ENCODE measurements at regions not wholly inside any gene's neighbourhood (a gene's known extent, or its start where the extent isn't known, plus 50 kb on each side); places are given as distances from the start of the nearest gene placed in this dataset.
"Not testable (repeated sequence)": the region's sequence is repeated elsewhere in the genome, so short reads cannot be mapped to it uniquely, and the experiment has no call there.

- DNase-seq = no peak
These were observed 238.3 kb upstream of the C1orf87 start for GRCh38 chr1:60311838-60312237.

DNA sequence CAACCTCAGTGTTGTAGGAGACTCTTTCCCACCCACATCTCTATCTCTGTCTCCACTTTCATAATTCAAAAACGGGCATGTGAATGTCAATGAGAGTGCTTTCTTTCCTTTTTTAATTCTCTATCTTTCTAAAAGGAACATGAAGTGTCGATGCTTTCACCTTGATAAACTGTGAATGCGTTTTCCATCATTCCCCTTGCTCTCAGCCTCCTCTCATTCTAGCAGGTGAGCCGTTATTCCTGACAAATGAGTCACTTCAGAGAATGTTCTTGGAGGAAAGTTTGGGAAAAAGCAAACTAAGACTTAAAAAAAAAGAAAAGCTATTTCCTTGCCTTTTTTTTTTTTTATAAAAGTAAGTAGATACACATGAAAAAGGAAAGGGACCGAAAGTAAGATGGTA is 226.0 kb upstream of the C1orf87 start:
- DNase-seq = no peak

DNA sequence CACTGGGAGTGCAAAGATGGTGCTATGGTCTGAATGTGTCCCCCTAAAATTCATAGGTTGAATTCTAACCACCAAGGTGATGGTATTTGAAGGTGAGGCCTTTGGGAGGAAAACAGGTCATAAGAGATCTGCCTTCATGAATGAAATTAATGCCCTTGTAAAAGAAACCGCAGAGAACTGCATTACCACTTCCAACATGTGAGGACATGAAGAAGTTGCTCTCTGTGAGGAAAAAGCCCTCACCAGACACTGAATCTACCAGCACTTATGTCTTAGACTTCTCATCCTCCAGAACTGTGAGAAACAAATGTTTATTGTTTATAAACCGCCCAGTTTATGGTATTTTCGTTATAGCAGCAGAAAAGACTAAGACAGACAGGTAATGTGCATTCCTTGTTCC is 224.7 kb upstream of the C1orf87 start:
- no peak for DNase-seq

DNA sequence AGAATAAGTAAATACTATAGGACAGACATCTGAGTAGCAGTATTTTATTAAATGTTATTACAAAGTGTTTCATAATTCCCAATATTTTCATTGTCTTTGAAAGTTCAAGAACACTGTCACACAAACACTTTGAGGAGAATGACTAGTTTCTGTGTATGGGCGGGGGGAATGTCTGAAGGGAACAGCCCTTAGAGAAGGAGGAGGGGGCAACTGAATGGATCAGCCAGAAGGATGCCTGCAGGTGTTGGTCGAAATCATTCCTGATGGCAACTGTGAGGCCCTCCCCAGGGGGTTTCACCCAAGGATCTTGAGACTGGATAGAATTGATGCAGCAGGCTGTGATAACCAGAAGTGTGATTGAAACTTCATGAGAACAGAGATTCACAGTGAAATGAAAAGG is 223.2 kb upstream of the C1orf87 start:
- no peak for DNase-seq

- no peak for DNase-seq
These were observed 218.6 kb upstream of the C1orf87 start for GRCh38 chr1:60292140-60292539.

DNA sequence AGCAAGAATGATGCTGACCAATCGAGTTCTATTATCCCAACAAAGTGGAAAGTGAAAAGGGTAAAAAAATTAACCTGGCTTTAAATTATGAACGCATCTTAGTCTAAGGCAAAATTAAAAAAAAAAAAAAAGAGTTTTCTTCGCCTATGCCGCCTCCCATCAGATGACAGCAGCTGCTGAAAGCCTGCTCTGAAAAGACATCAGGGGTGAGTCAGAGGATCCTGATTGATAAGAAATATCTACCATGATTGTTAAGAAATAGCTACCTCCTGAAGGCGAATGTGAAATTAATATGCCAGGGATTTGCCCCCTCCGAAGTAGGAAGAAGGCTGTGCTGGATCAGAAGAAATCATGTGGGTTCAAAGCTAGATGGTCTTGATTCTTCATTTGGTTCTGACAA is 216.8 kb upstream of the C1orf87 start:
- DNase-seq = no peak

- DNase-seq = no peak
These were observed 214.0 kb upstream of the C1orf87 start for GRCh38 chr1:60287536-60287935.

DNA sequence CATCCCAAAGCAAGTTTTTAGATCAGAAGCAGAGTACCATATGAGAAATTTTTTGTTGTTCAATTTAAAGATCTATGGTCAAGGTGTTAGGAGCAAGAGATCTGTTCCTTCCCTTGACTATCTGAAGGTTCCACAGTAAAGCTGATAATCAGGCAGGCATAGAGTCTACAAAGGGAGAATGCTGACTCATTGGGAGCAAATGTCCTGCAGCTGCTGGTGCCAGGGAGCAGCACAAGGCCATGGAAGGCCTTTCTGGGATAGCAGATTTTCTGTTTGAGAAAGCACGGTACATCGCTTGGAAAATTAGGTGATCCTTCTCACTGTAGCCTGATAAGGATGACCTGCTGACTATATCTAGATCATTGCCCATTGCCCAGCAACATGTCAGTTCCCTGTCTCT is 210.1 kb upstream of the C1orf87 start:
- peak; percentile 6 for DNase-seq

- peak; percentile 77 for DNase-seq
These were observed 207.9 kb upstream of the C1orf87 start for GRCh38 chr1:60281360-60281932.

GRCh38 chr1:60280819-60281218 is 207.2 kb upstream of the C1orf87 start:
- DNase-seq = no peak

- peak; percentile 13 for DNase-seq
These were observed 206.7 kb upstream of the C1orf87 start for GRCh38 chr1:60280256-60280655.

- peak; percentile 62 for DNase-seq
These were observed 206.2 kb upstream of the C1orf87 start for GRCh38 chr1:60279798-60280197.

- no peak for DNase-seq
These were observed 203.7 kb upstream of the C1orf87 start for GRCh38 chr1:60277269-60277668.

GRCh38 chr1:60274422-60275290 is 201.1 kb upstream of the C1orf87 start:
- no peak for DNase-seq

DNA sequence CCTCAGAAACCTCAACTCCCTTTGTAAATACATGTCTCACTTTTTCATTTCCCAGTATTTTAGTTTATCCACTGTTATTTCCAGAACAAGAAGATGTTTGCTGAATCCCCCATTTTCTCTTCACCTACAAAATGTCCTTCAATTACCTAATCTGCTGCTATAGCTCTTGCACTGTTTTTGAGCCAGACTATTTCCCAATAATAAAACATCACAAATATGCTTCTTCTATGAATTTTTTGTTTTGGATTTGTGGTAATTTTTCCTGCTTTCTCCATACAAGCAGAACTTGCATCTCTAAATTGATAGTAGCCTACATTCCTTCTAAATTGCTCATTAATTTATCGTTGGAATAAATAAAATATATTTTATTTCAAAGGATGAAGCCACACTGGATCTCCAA is 199.6 kb upstream of the C1orf87 start:
- DNase-seq = no peak

GRCh38 chr1:60271041-60271440 is 197.5 kb upstream of the C1orf87 start:
- DNase-seq = no peak

- DNase-seq = no peak
These were observed 194.9 kb upstream of the C1orf87 start for GRCh38 chr1:60268451-60268850.

GRCh38 chr1:60265560-60266535 is 192.3 kb upstream of the C1orf87 start:
- peak; percentile 67 for DNase-seq

DNA sequence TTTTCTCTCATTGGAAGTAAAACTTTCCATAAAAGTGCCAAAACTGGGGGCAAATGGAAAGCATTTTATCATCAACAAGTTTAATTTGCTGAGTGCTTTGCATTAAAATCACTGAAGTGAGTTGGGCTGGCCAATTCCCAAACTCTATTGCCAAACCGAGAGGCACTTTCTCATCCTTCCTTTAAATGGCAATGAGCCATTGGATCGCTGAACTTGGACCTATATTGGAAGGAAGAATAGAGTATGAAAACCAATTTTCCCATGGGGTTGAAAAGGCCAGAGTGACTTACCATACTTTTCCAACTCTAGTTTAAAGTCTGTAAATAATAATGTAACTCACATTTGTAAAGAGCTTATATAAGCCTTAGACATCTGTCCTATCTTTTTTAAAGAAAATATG is 189.1 kb upstream of the C1orf87 start:
- peak; percentile 8 for DNase-seq

DNA sequence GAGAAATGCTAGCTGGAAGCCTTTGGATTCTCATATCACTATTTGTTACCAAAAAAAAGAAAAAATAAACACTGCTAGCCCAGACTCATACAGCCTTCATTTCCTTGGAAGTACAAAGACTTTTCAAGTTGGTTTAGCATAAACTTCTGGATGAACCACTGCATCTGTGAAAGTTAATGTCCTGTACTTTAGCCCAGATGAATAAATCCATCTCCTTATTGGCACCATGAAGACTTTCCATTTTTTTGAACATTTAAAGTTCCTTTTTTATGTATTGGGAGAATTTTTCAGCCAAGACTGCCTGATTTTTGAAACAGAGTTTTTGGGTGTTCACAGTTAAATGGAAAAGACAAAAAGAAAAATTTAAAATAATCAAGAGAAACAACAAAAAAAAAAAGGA is 184.0 kb upstream of the C1orf87 start:
- no peak for DNase-seq

DNA sequence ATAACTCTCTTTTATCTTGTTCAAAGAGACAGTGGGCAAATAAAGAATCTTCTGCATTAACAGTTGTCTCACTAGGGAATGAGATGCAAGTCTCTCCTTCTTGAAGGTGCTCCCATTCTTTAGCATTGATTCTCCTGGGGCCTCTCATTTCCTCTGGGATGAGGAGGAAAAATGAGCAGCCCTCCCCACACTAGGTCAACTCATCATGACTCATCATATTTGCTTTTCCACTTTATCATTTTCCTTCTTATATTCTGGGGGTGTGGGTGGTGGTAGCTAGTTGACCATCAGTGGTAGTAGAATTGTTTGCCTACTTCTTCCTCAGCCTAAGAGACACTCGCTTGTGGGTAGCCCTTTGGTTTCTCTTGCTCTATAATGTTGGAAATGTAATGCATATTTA is 182.0 kb upstream of the C1orf87 start:
- peak; percentile 28 for DNase-seq

DNA sequence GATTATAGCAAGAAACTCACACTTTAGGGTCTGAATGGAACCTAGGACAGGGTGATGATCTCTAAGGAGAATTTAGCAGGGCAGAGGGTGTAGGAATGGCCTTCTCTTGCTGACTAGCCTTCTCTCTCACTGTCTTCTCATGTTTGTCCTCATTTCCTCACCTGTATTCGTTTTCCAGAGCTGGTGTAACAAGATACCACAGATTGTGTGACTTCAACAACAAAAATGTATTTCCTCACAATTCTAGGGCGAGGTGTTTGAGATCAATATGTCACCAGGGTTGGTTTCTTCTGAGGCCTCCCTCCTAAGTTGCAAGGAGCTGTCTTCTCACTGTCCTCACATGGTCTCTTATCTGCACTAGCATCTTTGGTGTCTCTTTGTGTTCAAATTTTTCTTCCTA is 177.9 kb upstream of the C1orf87 start:
- DNase-seq = no peak

- not testable (repeated sequence) for DNase-seq
These were observed 173.9 kb upstream of the C1orf87 start for GRCh38 chr1:60247467-60247866.
